GM12873 (cell line): ENCODE measurements at regions not wholly inside any gene's neighbourhood (a gene's known extent, or its start where the extent isn't known, plus 50 kb on each side); places are given as distances from the start of the nearest gene placed in this dataset.

Experiments
- CTCF ChIP-seq: IDR thresholded peaks from 2 replicates; pipeline ENCODE4 v1.5.1; 2012; ENCODE audit warnings: low read depth, mild to moderate bottlenecking, moderate library complexity, low read length, control low read depth; ENCODE audit not compliant: insufficient read depth; ENCODE audit errors: missing control alignments

GRCh38 chr9:109922617-109923470 is 142.8 kb downstream of the PALM2AKAP2 start:
- no peak for TF ChIP-seq CTCF

DNA sequence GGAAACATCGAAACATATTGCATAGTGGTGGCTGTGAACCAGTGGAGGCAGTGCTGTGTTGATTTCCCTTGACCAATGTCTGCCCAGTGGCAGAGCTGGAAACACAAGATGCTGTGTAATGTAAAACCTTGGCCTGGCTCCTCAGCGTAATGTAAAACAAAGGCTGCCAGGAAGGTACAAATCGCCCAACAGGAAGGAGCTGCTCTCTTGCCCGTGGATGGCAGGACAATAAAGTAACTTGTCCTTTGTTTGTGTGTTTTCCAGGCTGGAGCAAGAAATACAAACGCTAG is 143.4 kb downstream of the PALM2AKAP2 start:
- no peak for TF ChIP-seq CTCF

- no peak for TF ChIP-seq CTCF
Measured at GRCh38 chr9:109923806-109924205, 143.8 kb downstream of the PALM2AKAP2 start.

DNA sequence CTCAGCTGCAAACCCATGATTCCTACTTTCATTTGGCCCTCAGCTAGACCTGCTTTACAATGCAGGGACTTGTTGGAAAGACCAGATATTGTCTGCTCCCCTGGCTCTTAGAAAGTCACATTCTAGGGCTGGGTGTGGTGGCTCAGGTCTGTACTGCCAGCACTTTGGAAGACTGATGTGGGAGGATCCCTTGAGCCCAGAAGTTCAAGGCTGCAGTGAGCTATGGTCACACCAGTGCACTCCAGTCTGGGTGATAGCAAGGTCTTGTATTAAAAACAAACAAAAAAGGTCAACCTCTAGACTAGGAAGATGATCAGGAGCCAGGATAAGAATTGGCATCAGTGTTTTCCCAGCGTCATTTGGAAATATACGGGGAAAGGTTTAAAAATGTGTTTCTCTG is 145.8 kb downstream of the PALM2AKAP2 start:
- TF ChIP-seq CTCF, result no peak

GRCh38 chr9:109926421-109926869 is 146.4 kb downstream of the PALM2AKAP2 start:
- no peak for TF ChIP-seq CTCF

GRCh38 chr9:109931623-109932022 is 151.6 kb downstream of the PALM2AKAP2 start:
- no peak for TF ChIP-seq CTCF

GRCh38 chr9:109934136-109934856 is 154.3 kb downstream of the PALM2AKAP2 start:
- TF ChIP-seq CTCF, result no peak
